ENCODE measurements at regions not wholly inside any gene's neighbourhood (a gene's known extent, or its start where the extent isn't known, plus 50 kb on each side); places are given as distances from the start of the nearest gene placed in this dataset.

GRCh38 chr12:58341791-58342190, 400.4 kb downstream of the ATP23 start:
- no peak for TF ChIP-seq EZH2phosphoT487 (IDR thresholded peaks at IDR 0.05; ENCODE audit: borderline replicate concordance)
- no peak for TF ChIP-seq SP1 (IDR thresholded peaks at IDR 0.05; ENCODE audit: low read depth)
- TF ChIP-seq EZH2 (IDR thresholded peaks at IDR 0.05), result no peak
